ENCODE measurements at regions not wholly inside any gene's neighbourhood (a gene's known extent, or its start where the extent isn't known, plus 50 kb on each side); places are given as distances from the start of the nearest gene placed in this dataset.

DNA sequence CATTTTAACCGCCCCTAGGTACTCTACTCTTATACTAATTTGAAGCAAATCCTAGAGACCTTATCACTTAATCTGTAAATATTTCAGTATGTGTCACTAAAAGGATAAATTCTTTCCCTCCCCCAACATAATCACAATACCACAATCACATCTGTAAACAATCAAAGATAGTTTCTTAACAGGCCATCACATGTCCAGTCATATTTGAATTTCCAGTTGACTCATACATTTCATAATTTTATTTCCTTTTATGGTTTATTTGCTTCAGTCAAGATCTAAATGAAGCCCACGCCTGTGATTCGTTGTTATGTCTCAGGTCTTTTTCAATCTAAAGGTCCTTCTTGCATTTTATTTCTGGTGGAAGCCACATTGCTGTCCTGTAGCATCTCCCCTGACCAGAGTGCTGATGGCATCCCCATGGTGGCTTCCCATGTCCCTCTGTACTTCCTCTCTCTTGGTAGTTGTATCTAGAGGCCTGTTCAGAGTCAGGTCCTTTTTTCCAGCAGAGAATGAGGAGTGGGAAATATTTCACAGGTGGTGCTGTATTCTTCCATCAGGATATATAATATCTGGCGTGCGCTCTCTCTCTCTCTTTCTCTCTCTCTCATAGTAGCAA lies 128.6 kb upstream of the SLC22A23 start:
- H3K27me3 Mint-ChIP-seq, result peaks cover 42% of the 10 kb centered on the region
- no peak overlapping the region for H3K4me3 Mint-ChIP-seq

DNA sequence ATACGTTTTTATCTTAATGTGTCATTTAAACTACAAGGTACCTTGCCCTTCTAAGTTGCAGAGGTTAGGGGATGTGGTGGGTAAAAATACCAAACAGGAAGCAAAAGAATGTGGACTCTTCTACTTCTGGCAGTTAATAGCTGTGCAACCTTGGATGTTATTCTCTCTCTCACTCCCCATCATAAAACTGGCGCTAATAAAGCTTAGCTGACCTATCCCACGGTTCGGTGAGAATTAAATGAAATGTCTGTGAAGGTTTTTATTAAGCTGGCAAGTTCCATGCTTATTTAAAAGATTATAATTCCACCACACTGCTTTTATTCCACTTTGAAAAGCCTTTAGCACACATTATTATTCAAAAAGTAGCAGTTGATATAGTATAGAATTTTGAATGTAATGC lies 127.8 kb upstream of the SLC22A23 start:
- DNase-seq (no peak), ATAC-seq (no peak)
- H3K36me3 Mint-ChIP-seq (ENCODE audit: low read depth), result no peaks in the 10 kb centered on the region
- no peak overlapping the region for H3K4me3 Mint-ChIP-seq
- peaks cover 40% of the 10 kb centered on the region for H3K27me3 Mint-ChIP-seq
- no peak overlapping the region for H3K27ac Mint-ChIP-seq
- H3K4me1 Mint-ChIP-seq, result no peaks in the 10 kb centered on the region
- H3K9me3 ChIP-seq (ENCODE audit: control insufficient read depth, low read length, poor library complexity, severe bottlenecking), result no peaks in the 10 kb centered on the region

More for the DNA sequence above, 128.6 kb upstream of the SLC22A23 start:
- H3K4me1 Mint-ChIP-seq, result no peaks in the 10 kb centered on the region
- DNase-seq, result no peak
- no peaks in the 10 kb centered on the region for H3K9me3 ChIP-seq (ENCODE audit: control insufficient read depth, low read length, poor library complexity, severe bottlenecking)
- no peak overlapping the region for H3K27ac Mint-ChIP-seq
- ATAC-seq, result no peak
- H3K36me3 Mint-ChIP-seq (ENCODE audit: low read depth), result no peaks in the 10 kb centered on the region

DNA sequence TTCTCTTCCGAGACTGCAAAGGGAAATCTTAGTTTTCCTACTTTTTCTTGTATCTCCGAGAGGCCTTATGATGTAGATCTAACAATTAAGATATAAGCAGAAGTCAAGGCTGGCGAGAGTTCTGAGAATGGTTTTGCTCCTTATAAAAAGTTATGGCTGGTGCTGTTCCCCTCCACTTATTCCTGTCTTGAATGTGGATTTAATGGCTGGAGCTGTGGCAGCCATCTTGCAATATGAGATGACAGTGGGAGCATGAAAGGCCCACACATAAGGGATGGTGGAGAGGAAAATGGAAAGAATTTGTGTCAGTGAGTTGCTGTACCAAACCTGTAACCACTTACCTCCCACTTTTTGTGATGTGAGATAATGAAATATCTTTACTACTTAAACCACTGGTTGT lies 124.6 kb upstream of the SLC22A23 start:
- H3K4me1 Mint-ChIP-seq, result no peaks in the 10 kb centered on the region
- H3K36me3 Mint-ChIP-seq (ENCODE audit: low read depth), result no peaks in the 10 kb centered on the region
- ATAC-seq, result no peak
- DNase-seq, result no peak
- no peak overlapping the region for H3K4me3 Mint-ChIP-seq
- no peaks in the 10 kb centered on the region for H3K9me3 ChIP-seq (ENCODE audit: control insufficient read depth, low read length, poor library complexity, severe bottlenecking)
- peaks cover 56% of the 10 kb centered on the region for H3K27me3 Mint-ChIP-seq
- H3K27ac Mint-ChIP-seq, result no peak overlapping the region

DNA sequence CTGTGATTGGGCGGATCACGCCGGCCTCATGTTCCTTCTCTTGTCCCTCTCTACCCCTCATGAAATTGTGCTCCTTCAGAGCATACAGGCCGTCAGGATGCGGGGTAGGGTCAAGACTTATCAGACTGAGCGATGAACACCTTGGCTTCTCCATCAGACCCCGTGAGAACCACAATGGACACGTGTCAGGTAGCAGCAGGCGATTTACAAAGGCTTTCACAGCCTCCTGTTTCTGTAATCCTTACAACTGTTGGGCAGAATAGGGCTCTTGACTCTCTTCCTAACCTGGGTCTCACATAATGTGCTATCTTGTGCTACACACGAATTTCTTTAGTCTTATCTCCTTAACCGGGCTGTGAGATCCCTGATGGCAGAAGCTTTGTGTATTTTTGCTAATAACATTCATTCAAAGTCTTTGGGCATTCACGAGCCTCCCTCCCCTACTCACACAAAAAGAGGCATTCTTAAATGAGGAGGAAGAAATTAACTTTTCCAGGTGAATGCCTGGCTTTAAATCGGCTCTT lies 122.9 kb upstream of the SLC22A23 start:
- no peak for ATAC-seq
- no peaks in the 10 kb centered on the region for H3K9me3 ChIP-seq (ENCODE audit: control insufficient read depth, low read length, poor library complexity, severe bottlenecking)
- H3K4me1 Mint-ChIP-seq, result peaks cover 2% of the 10 kb centered on the region
- no peak for DNase-seq
- H3K27ac Mint-ChIP-seq, result no peak overlapping the region
- H3K27me3 Mint-ChIP-seq, result peaks cover 56% of the 10 kb centered on the region
- H3K36me3 Mint-ChIP-seq (ENCODE audit: low read depth), result no peaks in the 10 kb centered on the region
- no peak overlapping the region for H3K4me3 Mint-ChIP-seq

DNA sequence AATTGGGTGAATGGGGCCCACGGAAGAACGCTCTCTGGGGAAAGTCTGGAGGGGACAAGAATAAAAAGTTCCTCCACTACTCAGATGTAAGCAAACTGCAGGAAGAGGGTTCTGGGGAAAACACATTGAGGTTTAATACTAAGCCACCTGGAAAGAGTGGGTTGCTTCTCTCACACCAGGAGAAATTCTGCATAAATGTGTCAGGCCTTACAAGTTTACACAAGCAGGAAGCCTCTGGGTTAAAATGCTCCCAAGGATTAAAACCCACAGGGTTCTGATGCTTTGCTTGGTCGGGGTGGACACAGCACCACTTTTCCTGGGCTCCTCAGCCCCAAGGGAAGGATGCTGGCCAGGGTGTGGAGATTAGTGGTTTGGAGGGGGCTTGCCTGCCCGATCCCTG lies 122.1 kb upstream of the SLC22A23 start:
- Mint-ChIP-seq H3K27me3 (peaks cover 61% of the 10 kb centered on the region), H3K4me1 (peaks cover 2% of the 10 kb centered on the region), H3K4me3 (no peak overlapping the region), H3K27ac (no peak overlapping the region), H3K36me3 (ENCODE audit: low read depth) (no peaks in the 10 kb centered on the region)
- no peaks in the 10 kb centered on the region for H3K9me3 ChIP-seq (ENCODE audit: control insufficient read depth, low read length, poor library complexity, severe bottlenecking)
- no peak for ATAC-seq
- DNase-seq, result no peak

DNA sequence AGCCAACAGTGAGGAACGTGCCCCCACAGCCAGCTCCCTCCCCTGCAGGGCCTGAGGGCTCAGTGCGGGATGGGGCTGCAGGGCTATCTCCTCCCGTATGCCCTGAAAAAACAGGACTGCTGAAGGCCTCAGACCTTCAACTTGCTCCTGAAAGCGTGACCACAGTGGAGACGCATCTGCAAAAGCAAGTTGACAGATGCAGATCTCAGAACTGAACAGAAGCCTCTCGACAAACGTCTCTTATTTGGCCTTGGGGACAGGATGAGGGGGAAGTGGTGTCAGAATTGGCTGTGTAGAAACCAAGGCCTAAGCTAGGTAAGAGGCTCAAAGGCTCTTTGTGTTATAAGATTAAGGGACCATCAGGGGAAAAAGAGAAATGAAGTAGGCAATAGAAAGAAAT lies 120.7 kb upstream of the SLC22A23 start:
- Mint-ChIP-seq H3K4me3 (no peak overlapping the region), H3K4me1 (peaks cover 2% of the 10 kb centered on the region), H3K27ac (no peak overlapping the region), H3K27me3 (peaks cover 62% of the 10 kb centered on the region), H3K36me3 (ENCODE audit: low read depth) (peaks cover 3% of the 10 kb centered on the region)
- DNase-seq (no peak), ATAC-seq (no peak)
- H3K9me3 ChIP-seq (ENCODE audit: control insufficient read depth, low read length, poor library complexity, severe bottlenecking), result no peaks in the 10 kb centered on the region

DNA sequence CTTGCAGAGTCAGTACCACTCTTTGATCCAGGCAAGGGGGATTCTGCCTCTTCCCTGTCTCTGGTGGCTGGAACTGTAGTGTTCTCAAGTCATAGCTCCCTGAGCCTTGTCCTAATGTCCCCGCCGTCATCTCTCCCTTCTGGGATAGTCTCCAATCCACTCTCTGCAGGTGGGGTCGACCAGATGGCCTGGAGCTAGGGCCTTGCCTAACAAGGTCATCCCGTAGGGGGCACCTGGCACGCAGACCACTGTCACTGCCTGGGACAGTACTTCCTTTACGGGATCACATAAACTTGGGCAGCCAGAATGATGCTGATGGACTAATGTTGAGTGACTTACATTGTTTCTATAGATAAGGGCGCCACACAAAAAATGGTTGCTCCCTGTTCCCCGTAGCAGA lies 118.9 kb upstream of the SLC22A23 start:
- H3K27me3 Mint-ChIP-seq, result peaks cover 67% of the 10 kb centered on the region
- H3K4me1 Mint-ChIP-seq, result peaks cover 2% of the 10 kb centered on the region
- ATAC-seq, result no peak
- peaks cover 3% of the 10 kb centered on the region for H3K36me3 Mint-ChIP-seq (ENCODE audit: low read depth)
- no peak for DNase-seq
- no peaks in the 10 kb centered on the region for H3K9me3 ChIP-seq (ENCODE audit: control insufficient read depth, low read length, poor library complexity, severe bottlenecking)
- no peak overlapping the region for H3K27ac Mint-ChIP-seq
- no peak overlapping the region for H3K4me3 Mint-ChIP-seq

DNA sequence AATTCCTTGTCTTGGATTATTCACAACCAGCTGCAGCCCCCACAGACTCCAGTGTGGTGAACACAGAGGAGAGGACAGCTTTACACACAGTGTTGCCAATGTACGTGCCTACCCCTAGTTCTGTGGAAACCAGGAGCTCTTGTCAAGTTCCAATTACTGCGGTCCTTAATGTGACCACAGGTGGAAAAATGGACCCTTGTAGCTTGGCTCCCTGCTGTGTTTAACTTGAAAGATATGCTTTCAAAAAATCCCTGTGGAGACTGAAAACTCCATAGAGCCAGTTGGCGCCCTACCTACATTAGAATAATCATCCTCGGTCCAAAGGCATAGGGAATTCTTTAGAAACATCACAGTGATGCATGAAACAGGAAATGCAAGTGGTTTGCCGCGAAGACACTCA lies 118.3 kb upstream of the SLC22A23 start:
- peaks cover 73% of the 10 kb centered on the region for H3K27me3 Mint-ChIP-seq
- H3K9me3 ChIP-seq (ENCODE audit: control insufficient read depth, low read length, poor library complexity, severe bottlenecking), result no peaks in the 10 kb centered on the region

DNA sequence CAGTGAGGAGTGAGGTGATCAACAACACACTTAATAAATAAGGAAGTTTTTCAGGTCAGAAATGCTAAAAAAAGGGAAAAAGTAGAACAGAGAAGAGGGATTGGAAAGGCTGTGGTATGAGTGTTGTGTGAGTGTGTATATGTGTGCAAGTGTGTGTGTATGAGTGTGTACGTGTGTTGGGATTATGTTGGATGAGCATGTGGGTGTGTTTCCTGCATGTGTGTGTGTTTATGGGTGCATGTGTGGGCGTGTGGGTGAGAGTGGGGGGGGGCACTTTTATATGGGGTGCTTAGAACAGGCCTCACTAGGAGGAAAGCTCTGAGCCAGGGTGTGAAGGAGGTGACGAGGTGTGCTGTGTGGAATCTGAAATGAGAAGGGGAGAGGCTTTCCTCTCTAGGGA lies 116.8 kb upstream of the SLC22A23 start:
- no peak for DNase-seq
- no peak overlapping the region for H3K27ac Mint-ChIP-seq
- H3K36me3 Mint-ChIP-seq (ENCODE audit: low read depth), result peaks cover 3% of the 10 kb centered on the region
- ATAC-seq, result no peak
- peaks cover 2% of the 10 kb centered on the region for H3K4me1 Mint-ChIP-seq
- no peaks in the 10 kb centered on the region for H3K9me3 ChIP-seq (ENCODE audit: control insufficient read depth, low read length, poor library complexity, severe bottlenecking)
- no peak overlapping the region for H3K4me3 Mint-ChIP-seq
- peaks cover 64% of the 10 kb centered on the region for H3K27me3 Mint-ChIP-seq

More for the DNA sequence above, 118.3 kb upstream of the SLC22A23 start:
- ATAC-seq (no peak), DNase-seq (no peak)
- Mint-ChIP-seq H3K4me3 (no peak overlapping the region), H3K4me1 (peaks cover 2% of the 10 kb centered on the region), H3K27ac (no peak overlapping the region), H3K36me3 (ENCODE audit: low read depth) (peaks cover 3% of the 10 kb centered on the region)

DNA sequence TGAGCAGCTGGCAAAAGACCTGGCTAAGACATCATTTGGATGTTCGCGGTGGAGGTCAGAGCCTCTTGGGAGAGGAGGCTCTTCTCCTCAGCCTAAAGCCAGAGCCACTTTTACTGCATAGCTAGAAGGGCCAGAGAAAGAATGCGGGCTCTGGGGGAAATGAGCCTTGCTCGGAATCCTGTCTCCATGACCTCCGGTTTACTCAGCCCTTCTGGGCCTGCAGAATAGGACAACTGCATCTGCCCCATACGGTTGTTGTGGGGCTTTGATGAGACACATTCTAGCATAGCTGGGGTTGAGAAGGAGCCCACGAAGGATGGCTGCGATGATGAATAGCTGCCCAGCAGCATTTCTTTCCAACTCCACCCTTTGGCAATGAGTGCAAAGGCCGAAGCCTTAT lies 115.0 kb upstream of the SLC22A23 start:
- H3K9me3 ChIP-seq (ENCODE audit: control insufficient read depth, low read length, poor library complexity, severe bottlenecking), result no peaks in the 10 kb centered on the region
- Mint-ChIP-seq H3K27ac (no peak overlapping the region), H3K4me1 (peaks cover 2% of the 10 kb centered on the region), H3K4me3 (no peak overlapping the region), H3K27me3 (peaks cover 63% of the 10 kb centered on the region), H3K36me3 (ENCODE audit: low read depth) (peaks cover 3% of the 10 kb centered on the region)
- ATAC-seq (no peak), DNase-seq (no peak)

DNA sequence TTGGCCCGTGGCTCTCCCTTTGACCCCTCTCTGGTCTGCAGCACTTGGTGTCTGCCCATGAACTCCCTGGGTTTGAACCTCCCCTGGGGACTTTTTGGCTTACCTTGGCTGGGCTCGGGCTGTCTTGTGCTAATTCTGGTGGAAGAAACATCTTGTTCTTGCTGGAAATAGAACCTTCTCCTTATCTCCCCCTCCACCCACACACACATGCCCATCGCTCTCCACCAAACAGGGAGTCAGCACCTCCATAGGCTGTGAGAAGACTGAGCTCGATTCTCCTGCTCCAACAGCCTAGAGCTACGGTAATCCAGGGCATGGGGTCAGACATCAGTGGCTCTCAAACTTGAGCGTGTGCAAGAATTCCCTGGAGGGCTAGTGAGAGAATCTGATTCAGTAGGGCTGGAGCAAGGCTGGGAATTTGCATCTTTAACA lies 114.4 kb upstream of the SLC22A23 start:
- Mint-ChIP-seq H3K4me1 (peaks cover 2% of the 10 kb centered on the region), H3K27ac (no peak overlapping the region), H3K27me3 (peaks cover 61% of the 10 kb centered on the region), H3K36me3 (ENCODE audit: low read depth) (peaks cover 3% of the 10 kb centered on the region), H3K4me3 (no peak overlapping the region)
- no peak for ATAC-seq
- H3K9me3 ChIP-seq (ENCODE audit: control insufficient read depth, low read length, poor library complexity, severe bottlenecking), result no peaks in the 10 kb centered on the region
- DNase-seq, result no peak

DNA sequence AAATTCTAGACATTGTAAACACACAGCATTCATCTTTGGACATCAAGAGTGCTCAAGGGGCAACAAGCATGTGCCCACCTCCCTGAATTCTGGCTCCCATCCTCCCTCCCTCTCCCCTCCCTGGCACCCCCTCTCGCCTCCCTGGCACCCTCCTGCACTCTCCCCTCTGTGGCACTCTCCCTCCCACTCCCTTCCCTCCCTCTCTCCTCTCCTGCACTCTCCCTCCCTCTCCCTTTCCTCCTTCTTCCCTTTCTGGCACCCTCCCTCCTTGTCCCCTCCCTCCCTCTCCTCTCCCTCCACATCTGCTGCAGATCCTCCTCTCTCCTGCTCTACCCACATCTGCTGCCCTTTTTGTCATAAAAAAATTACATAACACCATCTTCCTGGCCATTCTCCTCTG lies 113.0 kb upstream of the SLC22A23 start:
- Mint-ChIP-seq H3K27ac (no peak overlapping the region), H3K4me3 (no peak overlapping the region), H3K4me1 (no peaks in the 10 kb centered on the region), H3K36me3 (ENCODE audit: low read depth) (peaks cover 3% of the 10 kb centered on the region), H3K27me3 (peaks cover 51% of the 10 kb centered on the region)
- DNase-seq (no peak), ATAC-seq (no peak)
- H3K9me3 ChIP-seq (ENCODE audit: control insufficient read depth, low read length, poor library complexity, severe bottlenecking), result no peaks in the 10 kb centered on the region

DNA sequence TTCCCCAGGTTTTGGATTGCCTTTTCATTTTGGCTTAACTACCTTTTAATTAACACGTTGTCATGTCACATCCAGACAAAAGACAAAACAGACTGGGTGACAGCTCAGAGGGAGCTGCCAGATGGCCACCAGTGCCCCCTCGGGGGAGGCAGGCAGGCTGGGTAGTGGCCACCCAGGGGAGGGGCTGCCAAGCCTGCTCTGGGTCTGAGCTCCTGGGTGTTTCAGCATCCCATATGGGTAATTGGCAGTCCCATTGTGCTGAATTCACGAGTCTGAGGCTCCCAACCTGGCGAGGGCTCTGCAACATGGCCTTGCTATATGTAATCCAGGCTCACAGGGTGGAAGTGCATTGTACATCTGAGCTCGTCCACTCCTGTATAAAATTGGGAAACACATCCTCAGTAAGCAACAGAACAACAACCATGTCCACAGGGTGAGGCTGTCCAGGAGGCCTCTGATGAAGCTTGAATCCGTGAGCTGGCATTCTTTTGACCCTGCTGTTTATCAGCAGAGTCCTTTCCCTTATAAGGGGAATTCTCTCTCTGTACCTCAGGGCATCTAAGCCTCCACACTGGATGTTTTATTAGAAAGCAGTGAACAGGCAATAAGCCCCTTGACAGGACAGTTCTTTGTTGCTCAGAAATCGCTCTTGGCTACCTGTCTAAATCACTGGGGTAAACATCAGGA lies 111.7 kb upstream of the SLC22A23 start:
- DNase-seq, result no peak
- no peak for ATAC-seq
- H3K27me3 Mint-ChIP-seq, result peaks cover 39% of the 10 kb centered on the region
- H3K4me3 Mint-ChIP-seq, result no peak overlapping the region
- peaks cover 1% of the 10 kb centered on the region for H3K36me3 Mint-ChIP-seq (ENCODE audit: low read depth)
- H3K9me3 ChIP-seq (ENCODE audit: control insufficient read depth, low read length, poor library complexity, severe bottlenecking), result no peaks in the 10 kb centered on the region
- H3K27ac Mint-ChIP-seq, result no peak overlapping the region
- no peaks in the 10 kb centered on the region for H3K4me1 Mint-ChIP-seq

DNA sequence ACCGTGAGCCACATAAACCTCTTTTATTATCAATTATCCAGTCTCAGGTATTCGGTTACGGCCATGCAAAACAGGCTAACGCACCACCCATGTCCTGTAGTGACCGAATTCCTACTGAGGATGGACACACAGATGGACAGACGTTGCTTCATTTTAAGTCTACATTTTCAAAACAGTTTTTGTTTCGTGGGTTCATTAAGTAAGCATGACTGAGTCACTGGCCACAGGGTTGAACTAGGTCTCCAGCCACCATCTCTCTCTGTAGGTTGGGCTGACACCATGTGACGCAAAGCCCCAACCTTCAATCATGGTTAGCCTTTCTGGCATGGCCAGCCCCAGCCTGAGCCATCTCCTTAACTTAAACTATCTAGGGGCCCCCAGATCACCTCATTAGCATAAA lies 110.0 kb upstream of the SLC22A23 start:
- ATAC-seq (no peak), DNase-seq (no peak)
- H3K9me3 ChIP-seq (ENCODE audit: control insufficient read depth, low read length, poor library complexity, severe bottlenecking), result no peaks in the 10 kb centered on the region
- no peak overlapping the region for H3K27ac Mint-ChIP-seq
- no peaks in the 10 kb centered on the region for H3K36me3 Mint-ChIP-seq (ENCODE audit: low read depth)
- H3K27me3 Mint-ChIP-seq, result peaks cover 40% of the 10 kb centered on the region
- no peak overlapping the region for H3K4me3 Mint-ChIP-seq
- no peaks in the 10 kb centered on the region for H3K4me1 Mint-ChIP-seq
